ENCODE measurements at regions not wholly inside any gene's neighbourhood (a gene's known extent, or its start where the extent isn't known, plus 50 kb on each side); places are given as distances from the start of the nearest gene placed in this dataset.
"Not testable (repeated sequence)": the region's sequence is repeated elsewhere in the genome, so short reads cannot be mapped to it uniquely, and the experiment has no call there.

DNA sequence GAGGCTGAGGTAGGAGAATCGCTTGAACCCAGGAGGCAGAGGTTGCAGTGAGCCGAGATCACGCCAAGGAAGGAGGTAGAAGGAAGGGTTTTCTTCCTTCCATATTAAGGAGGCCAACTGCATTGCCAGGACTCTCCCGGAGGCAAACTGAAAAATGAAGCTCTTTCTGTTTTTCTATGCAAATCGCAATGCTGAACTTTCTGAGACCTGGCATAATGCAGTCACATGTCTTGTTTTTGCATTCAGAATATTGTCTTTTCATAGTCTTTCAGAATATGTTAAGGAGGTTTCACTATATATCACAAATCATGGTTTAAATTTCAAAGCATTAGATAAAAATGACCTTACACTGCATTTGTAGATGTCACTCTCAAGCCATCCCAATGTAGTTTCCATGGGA lies 133.4 kb downstream of the SPDYE17 start:
- H3K27me3 ChIP-seq (ENCODE audit: control insufficient read depth, insufficient read depth, low read length); H3K9me3 ChIP-seq (ENCODE audit: control insufficient read depth, insufficient read depth, low read depth, low read length); H3K4me1 ChIP-seq (ENCODE audit: control insufficient read depth, insufficient read depth, low read length); intact Hi-C loops (cut with micrococcal nuclease; ENCODE audit: unreplicated experiment); BruUV-seq (replicated peaks); in situ Hi-C loops (cut with HindIII; ENCODE audit: low pct_unique_long_range_greater_than_20kb, low sequenced_read_pairs); DNase-seq (ENCODE audit: low read depth, low spot score); H3K4me3 ChIP-seq (ENCODE audit: low read depth in 2 of 2, low read length in 2 of 2); H3K27ac ChIP-seq (ENCODE audit: low read length); POLR2A ChIA-PET; H3K36me3 ChIP-seq (ENCODE audit: control insufficient read depth, insufficient read depth, low read length); CTCF ChIA-PET; ATAC-seq: not testable (repeated sequence)

- ATAC-seq = not testable (repeated sequence)
Observed at GRCh38 chr7:76897007-76897406, 135.2 kb downstream of the SPDYE17 start.

DNA sequence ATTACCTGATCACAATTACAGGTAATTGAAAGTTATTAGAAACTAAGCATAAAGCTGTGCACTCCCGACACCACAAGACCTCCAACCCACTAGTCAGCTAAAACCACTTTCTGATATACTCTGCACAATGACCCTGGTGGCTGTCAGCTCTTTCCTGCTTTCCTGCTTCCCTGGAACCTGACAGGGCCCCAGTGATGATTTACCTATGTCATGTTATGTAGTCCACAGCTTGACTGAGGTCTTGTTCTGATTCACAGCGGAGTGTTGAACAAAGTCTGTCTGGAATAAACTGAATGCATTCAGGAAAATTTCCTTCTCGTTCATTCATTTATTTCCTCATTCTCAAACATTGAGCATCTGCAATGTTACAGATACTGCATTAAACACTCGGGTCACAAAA lies 136.5 kb downstream of the SPDYE17 start:
- POLR2A ChIA-PET; BruUV-seq (replicated peaks); H3K4me3 ChIP-seq (ENCODE audit: low read depth in 2 of 2, low read length in 2 of 2); in situ Hi-C loops (cut with HindIII; ENCODE audit: low pct_unique_long_range_greater_than_20kb, low sequenced_read_pairs); H3K36me3 ChIP-seq (ENCODE audit: control insufficient read depth, insufficient read depth, low read length); H3K4me1 ChIP-seq (ENCODE audit: control insufficient read depth, insufficient read depth, low read length); CTCF ChIA-PET; ATAC-seq; H3K9me3 ChIP-seq (ENCODE audit: control insufficient read depth, insufficient read depth, low read depth, low read length); H3K27me3 ChIP-seq (ENCODE audit: control insufficient read depth, insufficient read depth, low read length); DNase-seq (ENCODE audit: low read depth, low spot score); intact Hi-C loops (cut with micrococcal nuclease; ENCODE audit: unreplicated experiment); H3K27ac ChIP-seq (ENCODE audit: low read length): not testable (repeated sequence)

More at GRCh38 chr7:76897007-76897406, 135.2 kb downstream of the SPDYE17 start:
- intact Hi-C loops (cut with micrococcal nuclease; ENCODE audit: unreplicated experiment); H3K4me1 ChIP-seq (ENCODE audit: control insufficient read depth, insufficient read depth, low read length); in situ Hi-C loops (cut with HindIII; ENCODE audit: low pct_unique_long_range_greater_than_20kb, low sequenced_read_pairs); H3K36me3 ChIP-seq (ENCODE audit: control insufficient read depth, insufficient read depth, low read length); POLR2A ChIA-PET; DNase-seq (ENCODE audit: low read depth, low spot score); H3K27me3 ChIP-seq (ENCODE audit: control insufficient read depth, insufficient read depth, low read length); H3K4me3 ChIP-seq (ENCODE audit: low read depth in 2 of 2, low read length in 2 of 2); H3K9me3 ChIP-seq (ENCODE audit: control insufficient read depth, insufficient read depth, low read depth, low read length); CTCF ChIA-PET; H3K27ac ChIP-seq (ENCODE audit: low read length); BruUV-seq (replicated peaks): not testable (repeated sequence)

DNA sequence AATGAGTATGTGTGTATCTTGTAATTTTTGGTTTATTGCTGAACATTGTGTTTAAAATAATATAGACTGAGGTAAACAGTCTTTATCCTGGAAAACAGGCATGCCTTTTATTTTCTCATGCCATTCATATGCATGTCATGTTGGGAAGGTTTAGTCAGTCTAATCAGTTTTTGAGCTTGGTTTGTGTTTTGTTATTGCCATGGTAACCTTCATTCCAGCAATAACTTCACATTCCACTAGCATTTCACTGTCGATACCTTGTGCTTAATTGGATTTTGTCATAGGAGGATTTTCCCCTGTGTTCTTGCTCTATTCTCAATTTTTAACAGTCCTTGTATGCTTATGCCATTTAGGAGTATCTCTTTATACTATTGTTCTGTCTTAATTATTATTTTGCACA lies 140.4 kb downstream of the SPDYE17 start:
- H3K36me3 ChIP-seq (ENCODE audit: control insufficient read depth, insufficient read depth, low read length); ATAC-seq; intact Hi-C loops (cut with micrococcal nuclease; ENCODE audit: unreplicated experiment); CTCF ChIA-PET; H3K27ac ChIP-seq (ENCODE audit: low read length); H3K4me3 ChIP-seq (ENCODE audit: low read depth in 2 of 2, low read length in 2 of 2); POLR2A ChIA-PET; BruUV-seq (replicated peaks); DNase-seq (ENCODE audit: low read depth, low spot score); H3K9me3 ChIP-seq (ENCODE audit: control insufficient read depth, insufficient read depth, low read depth, low read length); H3K4me1 ChIP-seq (ENCODE audit: control insufficient read depth, insufficient read depth, low read length); H3K27me3 ChIP-seq (ENCODE audit: control insufficient read depth, insufficient read depth, low read length); in situ Hi-C loops (cut with HindIII; ENCODE audit: low pct_unique_long_range_greater_than_20kb, low sequenced_read_pairs): not testable (repeated sequence)

GRCh38 chr7:76879733-76880288 lies 152.3 kb downstream of the SPDYE17 start:
- H3K9me3 ChIP-seq (ENCODE audit: control insufficient read depth, insufficient read depth, low read depth, low read length); H3K4me3 ChIP-seq (ENCODE audit: low read depth in 2 of 2, low read length in 2 of 2); CTCF ChIA-PET; BruUV-seq (replicated peaks); H3K36me3 ChIP-seq (ENCODE audit: control insufficient read depth, insufficient read depth, low read length); ATAC-seq; POLR2A ChIA-PET; DNase-seq (ENCODE audit: low read depth, low spot score); H3K27me3 ChIP-seq (ENCODE audit: control insufficient read depth, insufficient read depth, low read length); H3K27ac ChIP-seq (ENCODE audit: low read length); H3K4me1 ChIP-seq (ENCODE audit: control insufficient read depth, insufficient read depth, low read length); in situ Hi-C loops (cut with HindIII; ENCODE audit: low pct_unique_long_range_greater_than_20kb, low sequenced_read_pairs); intact Hi-C loops (cut with micrococcal nuclease; ENCODE audit: unreplicated experiment): not testable (repeated sequence)

GRCh38 chr7:76875760-76876159 lies 156.4 kb downstream of the SPDYE17 start:
- BruUV-seq (replicated peaks); in situ Hi-C loops (cut with HindIII; ENCODE audit: low pct_unique_long_range_greater_than_20kb, low sequenced_read_pairs); H3K4me1 ChIP-seq (ENCODE audit: control insufficient read depth, insufficient read depth, low read length); H3K4me3 ChIP-seq (ENCODE audit: low read depth in 2 of 2, low read length in 2 of 2); POLR2A ChIA-PET; H3K36me3 ChIP-seq (ENCODE audit: control insufficient read depth, insufficient read depth, low read length); H3K9me3 ChIP-seq (ENCODE audit: control insufficient read depth, insufficient read depth, low read depth, low read length); H3K27ac ChIP-seq (ENCODE audit: low read length); ATAC-seq; DNase-seq (ENCODE audit: low read depth, low spot score); CTCF ChIA-PET; H3K27me3 ChIP-seq (ENCODE audit: control insufficient read depth, insufficient read depth, low read length); intact Hi-C loops (cut with micrococcal nuclease; ENCODE audit: unreplicated experiment): not testable (repeated sequence)

DNA sequence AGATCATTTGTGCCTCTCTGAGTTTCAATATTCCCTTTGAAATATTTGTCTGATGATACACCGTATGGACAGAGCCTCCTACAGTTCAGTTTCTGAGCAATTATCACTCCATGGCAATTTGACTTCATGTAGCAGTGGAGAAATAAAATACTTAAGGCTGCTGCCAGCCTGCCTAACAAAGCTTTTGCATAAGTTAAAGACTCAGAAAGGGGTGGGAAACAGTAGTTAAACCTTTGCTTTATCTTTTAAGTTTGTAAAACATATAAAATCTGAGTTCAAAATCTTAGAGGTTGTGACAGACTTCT lies 161.7 kb downstream of the SPDYE17 start:
- H3K4me1 ChIP-seq (ENCODE audit: control insufficient read depth, insufficient read depth, low read length); CTCF ChIA-PET; H3K9me3 ChIP-seq (ENCODE audit: control insufficient read depth, insufficient read depth, low read depth, low read length); POLR2A ChIA-PET; H3K27ac ChIP-seq (ENCODE audit: low read length); intact Hi-C loops (cut with micrococcal nuclease; ENCODE audit: unreplicated experiment); ATAC-seq; in situ Hi-C loops (cut with HindIII; ENCODE audit: low pct_unique_long_range_greater_than_20kb, low sequenced_read_pairs); BruUV-seq (replicated peaks); H3K27me3 ChIP-seq (ENCODE audit: control insufficient read depth, insufficient read depth, low read length); DNase-seq (ENCODE audit: low read depth, low spot score); H3K36me3 ChIP-seq (ENCODE audit: control insufficient read depth, insufficient read depth, low read length); H3K4me3 ChIP-seq (ENCODE audit: low read depth in 2 of 2, low read length in 2 of 2): not testable (repeated sequence)

DNA sequence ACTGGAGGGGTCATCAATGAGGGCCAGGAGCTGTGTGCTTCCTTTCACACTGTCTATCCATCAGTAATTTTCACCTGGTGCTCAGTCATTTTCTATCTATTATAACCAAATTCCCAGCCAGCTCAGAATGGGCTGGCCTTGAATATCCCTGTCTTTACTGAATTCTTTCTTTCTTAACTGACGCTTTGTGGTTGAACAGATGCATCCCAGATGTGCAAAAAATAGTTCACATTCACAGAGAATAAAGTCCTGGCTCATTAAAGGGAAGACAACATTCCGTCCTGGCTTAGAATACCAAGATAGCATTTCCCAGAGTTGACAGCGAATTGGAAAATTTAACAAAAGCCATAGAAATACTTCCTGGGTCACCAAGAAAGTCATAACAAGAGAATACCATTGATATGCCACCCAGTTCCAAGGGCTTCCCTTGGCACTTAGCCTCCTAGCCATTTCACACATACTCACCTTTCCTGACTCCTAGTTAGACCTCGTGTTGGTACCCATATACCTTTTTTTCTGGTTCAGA lies 164.7 kb downstream of the SPDYE17 start:
- DNase-seq (ENCODE audit: low read depth, low spot score); POLR2A ChIA-PET; H3K36me3 ChIP-seq (ENCODE audit: control insufficient read depth, insufficient read depth, low read length); in situ Hi-C loops (cut with HindIII; ENCODE audit: low pct_unique_long_range_greater_than_20kb, low sequenced_read_pairs); H3K9me3 ChIP-seq (ENCODE audit: control insufficient read depth, insufficient read depth, low read depth, low read length); ATAC-seq; intact Hi-C loops (cut with micrococcal nuclease; ENCODE audit: unreplicated experiment); H3K27ac ChIP-seq (ENCODE audit: low read length); H3K4me3 ChIP-seq (ENCODE audit: low read depth in 2 of 2, low read length in 2 of 2); H3K4me1 ChIP-seq (ENCODE audit: control insufficient read depth, insufficient read depth, low read length); H3K27me3 ChIP-seq (ENCODE audit: control insufficient read depth, insufficient read depth, low read length); BruUV-seq (replicated peaks); CTCF ChIA-PET: not testable (repeated sequence)
